GM19452 (cell line): ENCODE measurements at regions not wholly inside any gene's neighbourhood (a gene's known extent, or its start where the extent isn't known, plus 50 kb on each side); places are given as distances from the start of the nearest gene placed in this dataset.

Experiments
- ATAC-seq: cut with Tn5 transposase; IDR thresholded peaks from one replicate; pipeline ENCODE4 v1.9.1; 2021; ENCODE audit not compliant: unreplicated experiment

- ATAC-seq: no peak
Observed at GRCh38 chr5:2021484-2022176, 138.9 kb upstream of the IRX4 start.

- no peak for ATAC-seq
Observed at GRCh38 chr5:2020730-2021129, 138.0 kb upstream of the IRX4 start.

GRCh38 chr5:2019716-2020115, 137.0 kb upstream of the IRX4 start:
- ATAC-seq: no peak

- no peak for ATAC-seq
Observed at GRCh38 chr5:2018390-2018724, 135.6 kb upstream of the IRX4 start.

GRCh38 chr5:2017540-2018389, 135.0 kb upstream of the IRX4 start:
- ATAC-seq: no peak

GRCh38 chr5:2015961-2016360, 133.2 kb upstream of the IRX4 start:
- no peak for ATAC-seq

- ATAC-seq: no peak
Observed at GRCh38 chr5:2015124-2015848, 132.6 kb upstream of the IRX4 start.

- no peak for ATAC-seq
Observed at GRCh38 chr5:2014058-2014610, 131.4 kb upstream of the IRX4 start.

- ATAC-seq: no peak
Observed at GRCh38 chr5:2013301-2014057, 130.8 kb upstream of the IRX4 start.

- ATAC-seq: no peak
Observed at GRCh38 chr5:2012885-2013284, 130.2 kb upstream of the IRX4 start.

- no peak for ATAC-seq
Observed at GRCh38 chr5:2011481-2012411, 129.0 kb upstream of the IRX4 start.

GRCh38 chr5:2010940-2011339, 128.2 kb upstream of the IRX4 start:
- ATAC-seq: no peak

GRCh38 chr5:2009986-2010914, 127.5 kb upstream of the IRX4 start:
- no peak for ATAC-seq

- no peak for ATAC-seq
Observed at GRCh38 chr5:2008851-2009629, 126.3 kb upstream of the IRX4 start.

GRCh38 chr5:2007878-2008501, 125.3 kb upstream of the IRX4 start:
- no peak for ATAC-seq

- ATAC-seq: no peak
Observed at GRCh38 chr5:2007496-2007877, 124.8 kb upstream of the IRX4 start.

- ATAC-seq: no peak
Observed at GRCh38 chr5:2006971-2007291, 124.2 kb upstream of the IRX4 start.
